ENCODE measurements at regions not wholly inside any gene's neighbourhood (a gene's known extent, or its start where the extent isn't known, plus 50 kb on each side); places are given as distances from the start of the nearest gene placed in this dataset.

DNA sequence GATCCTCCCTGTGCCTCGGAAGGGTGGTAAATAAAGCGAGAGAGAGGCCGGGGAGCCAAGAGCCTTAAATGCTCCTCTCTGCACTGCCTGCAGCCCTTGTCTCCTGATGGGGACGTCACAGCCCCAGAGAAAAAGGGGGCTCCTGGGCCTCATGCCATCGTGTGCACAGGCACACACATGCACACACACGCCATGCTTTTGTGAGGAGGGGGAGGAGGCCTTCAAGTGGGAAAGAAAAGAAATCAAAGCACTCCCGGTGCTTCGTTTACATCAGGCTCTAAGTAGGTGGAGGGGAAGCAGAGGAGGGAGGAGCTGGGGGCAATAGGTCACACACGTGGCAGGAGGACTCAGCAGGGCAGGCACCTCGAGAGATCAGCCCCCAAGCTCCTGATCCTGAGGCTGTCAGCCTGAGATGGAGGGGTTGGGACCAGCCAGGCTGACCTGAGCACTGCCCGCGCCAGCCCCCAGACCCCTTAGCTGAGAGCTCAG is 68.2 kb upstream of the NECTIN1 start:
- no peak for DNase-seq (ENCODE audit: low read depth in 2 of 3, low spot score in 1 of 3)

DNA sequence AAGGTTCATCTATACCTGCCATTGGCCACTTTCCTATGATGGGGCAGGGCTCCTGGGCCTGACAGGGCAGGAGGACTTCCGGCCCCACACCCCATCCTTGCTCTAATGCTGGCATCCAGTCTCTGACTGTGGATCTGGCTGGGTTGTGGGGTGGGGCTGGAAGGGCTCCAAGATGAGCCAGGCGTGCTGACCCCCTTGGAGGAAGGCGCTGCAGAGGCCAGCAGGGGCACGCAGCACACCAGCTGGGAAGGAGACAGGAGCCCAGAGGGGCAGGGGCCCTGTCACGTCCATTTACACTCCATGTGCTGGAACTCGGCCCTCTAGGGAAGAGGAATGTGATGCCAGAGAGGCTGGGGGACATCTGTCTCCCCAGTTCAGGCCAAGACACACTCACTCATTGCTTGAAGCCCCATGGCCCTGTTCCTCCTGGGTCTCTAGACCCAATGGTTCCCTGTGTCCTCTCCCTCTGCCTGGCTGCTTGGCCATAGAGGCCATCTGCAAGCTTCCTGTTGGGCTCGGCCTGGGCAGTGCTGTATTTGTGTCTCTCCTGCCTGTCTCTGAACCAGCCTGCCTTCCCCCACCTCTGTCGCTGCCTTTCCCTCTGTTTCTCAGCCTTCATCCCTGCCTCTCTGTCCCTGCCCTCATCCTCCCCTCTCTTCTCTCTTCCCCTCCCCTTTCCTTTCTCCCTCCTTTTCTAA is 67.5 kb upstream of the NECTIN1 start:
- no peak for DNase-seq (ENCODE audit: low read depth in 2 of 3, low spot score in 1 of 3)

GRCh38 chr11:119795690-119796089 is 66.7 kb upstream of the NECTIN1 start:
- no peak for DNase-seq (ENCODE audit: low read depth in 2 of 3, low spot score in 1 of 3)

DNA sequence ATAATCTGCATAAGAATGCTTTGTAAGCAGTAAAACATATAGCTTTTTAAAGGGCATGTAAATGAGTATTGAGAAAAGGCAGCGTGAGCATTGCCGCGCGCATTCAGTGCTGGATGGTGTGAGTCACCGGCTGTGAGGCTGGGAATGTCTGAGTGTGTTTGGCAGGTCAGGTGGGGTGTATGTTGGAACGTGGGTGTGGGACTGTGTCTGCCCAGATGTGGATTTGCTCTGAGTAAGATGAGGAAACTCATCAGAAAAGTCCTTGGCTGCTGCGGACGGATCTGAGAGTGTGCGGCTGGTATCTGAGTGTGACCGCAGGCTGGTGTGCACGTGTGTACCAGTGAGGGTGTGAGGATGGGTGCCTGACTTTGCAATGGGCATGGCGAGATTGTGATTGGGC is 66.2 kb upstream of the NECTIN1 start:
- DNase-seq (ENCODE audit: low read depth in 2 of 3, low spot score in 1 of 3), result no peak

- no peak for DNase-seq (ENCODE audit: low read depth in 2 of 3, low spot score in 1 of 3)
These were observed 65.8 kb upstream of the NECTIN1 start for GRCh38 chr11:119794756-119795155.

GRCh38 chr11:119794141-119794665 is 65.2 kb upstream of the NECTIN1 start:
- no peak for DNase-seq (ENCODE audit: low read depth in 2 of 3, low spot score in 1 of 3)

DNA sequence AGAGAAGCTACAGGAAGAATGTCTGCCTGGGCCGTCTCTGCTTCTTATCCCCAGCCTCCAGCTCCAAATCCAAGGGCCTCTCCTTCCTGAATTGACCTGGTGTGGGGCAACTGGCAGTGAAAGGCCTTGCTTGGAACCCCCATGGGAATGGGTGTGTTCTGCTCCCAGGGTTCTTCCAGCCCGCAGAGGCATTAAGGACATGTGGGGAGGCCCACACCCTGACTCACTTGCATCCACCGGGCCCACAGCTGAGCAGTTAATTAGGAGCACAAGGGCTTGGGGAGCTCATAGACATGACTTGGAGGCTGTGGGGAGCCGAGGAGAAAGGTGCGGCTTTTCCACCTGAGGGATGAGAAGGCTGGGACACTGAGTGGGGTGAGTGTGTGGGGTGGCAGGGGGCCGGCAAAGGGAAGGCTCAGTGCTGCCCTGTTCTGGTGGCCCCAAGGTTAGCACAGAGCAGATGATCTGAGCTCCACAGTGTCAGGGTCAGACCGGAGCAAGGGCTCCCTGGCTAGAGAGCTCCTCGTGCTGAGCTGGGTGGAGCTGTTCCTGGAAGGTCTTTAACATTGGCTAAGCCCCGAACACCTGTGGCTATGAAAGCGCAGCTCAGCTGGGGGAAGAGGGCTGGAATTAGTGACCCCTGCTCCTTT is 64.5 kb upstream of the NECTIN1 start:
- no peak for DNase-seq (ENCODE audit: low read depth in 2 of 3, low spot score in 1 of 3)

DNA sequence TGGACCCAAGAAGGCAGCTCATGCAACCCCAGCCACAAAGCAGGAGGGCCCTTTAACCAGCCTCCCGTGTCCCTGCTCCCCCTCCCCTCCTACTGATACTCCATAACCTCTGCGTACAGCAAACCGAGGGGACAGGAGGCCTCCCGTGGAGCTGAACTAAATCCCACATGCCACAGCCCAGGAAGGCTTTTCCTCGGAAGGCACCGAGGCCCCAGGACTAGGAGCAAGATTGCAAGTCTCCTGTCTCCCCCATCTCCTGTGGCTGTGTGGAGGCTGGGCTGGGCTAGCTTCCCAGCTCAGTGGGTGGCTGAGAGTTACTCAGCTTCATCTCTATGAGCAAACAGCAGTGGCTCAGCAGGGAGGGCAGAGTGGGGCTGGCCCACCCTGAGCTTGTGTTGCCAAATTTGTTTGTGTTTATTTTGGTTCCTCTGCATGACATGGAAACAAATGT is 62.7 kb upstream of the NECTIN1 start:
- no peak for DNase-seq (ENCODE audit: low read depth in 2 of 3, low spot score in 1 of 3)

DNA sequence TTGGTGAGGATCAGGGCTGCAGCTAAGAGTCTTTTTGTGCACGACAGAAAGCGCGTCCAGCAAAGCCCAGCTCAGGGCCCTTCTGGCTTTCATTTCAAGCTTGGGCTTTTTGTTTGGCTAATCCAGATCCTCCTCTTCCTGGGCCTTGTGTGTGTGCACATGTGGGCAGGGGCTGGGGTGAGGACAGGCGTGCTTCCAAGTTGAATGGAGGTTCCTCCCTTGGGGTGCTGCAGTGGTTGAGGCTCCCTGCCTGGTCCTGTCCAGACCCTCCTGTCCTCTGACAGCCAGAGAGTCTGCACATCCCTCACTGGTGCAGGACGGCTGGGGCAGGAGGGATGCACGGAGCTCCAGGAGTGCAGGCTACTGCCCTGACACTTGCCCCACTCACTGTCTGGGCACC is 62.0 kb upstream of the NECTIN1 start:
- no peak for DNase-seq (ENCODE audit: low read depth in 2 of 3, low spot score in 1 of 3)

GRCh38 chr11:119790476-119790875 is 61.5 kb upstream of the NECTIN1 start:
- DNase-seq (ENCODE audit: low read depth in 2 of 3, low spot score in 1 of 3), result no peak

DNA sequence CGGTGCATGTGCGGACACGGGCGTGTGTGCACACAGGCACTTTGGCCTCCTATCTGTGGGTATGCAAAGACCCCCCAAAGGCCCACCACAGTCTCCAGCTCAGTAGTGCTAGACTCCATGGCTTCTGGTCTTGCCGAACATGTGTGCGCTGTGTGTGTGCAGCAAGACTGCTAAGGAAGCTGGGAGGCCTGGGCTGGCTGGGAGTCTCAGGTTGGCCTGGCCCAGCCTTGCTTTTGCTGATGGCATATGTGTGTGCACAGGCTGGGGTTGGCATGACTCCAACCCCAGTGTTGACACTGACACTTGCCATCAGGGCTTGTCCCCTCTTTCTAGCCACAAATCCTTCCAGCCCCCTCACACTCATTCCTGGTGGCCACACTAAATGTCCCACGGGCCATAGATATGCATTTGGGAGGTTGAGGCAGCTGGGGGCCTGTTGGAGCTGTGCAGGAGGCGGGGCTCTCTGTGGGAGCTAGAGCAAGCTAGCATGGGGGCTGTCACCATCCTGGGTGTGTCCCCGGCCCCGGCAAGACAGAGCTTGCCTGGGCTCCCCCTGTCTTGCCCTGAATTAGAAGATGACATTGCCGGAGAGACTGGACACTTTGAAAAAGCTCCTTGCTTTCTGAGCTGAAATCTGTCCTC is 60.9 kb upstream of the NECTIN1 start:
- DNase-seq (ENCODE audit: low read depth in 2 of 3, low spot score in 1 of 3), result no peak

- no peak for DNase-seq (ENCODE audit: low read depth in 2 of 3, low spot score in 1 of 3)
These were observed 60.0 kb upstream of the NECTIN1 start for GRCh38 chr11:119788911-119789560.

- no peak for DNase-seq (ENCODE audit: low read depth in 2 of 3, low spot score in 1 of 3)
These were observed 59.3 kb upstream of the NECTIN1 start for GRCh38 chr11:119788096-119788883.

DNA sequence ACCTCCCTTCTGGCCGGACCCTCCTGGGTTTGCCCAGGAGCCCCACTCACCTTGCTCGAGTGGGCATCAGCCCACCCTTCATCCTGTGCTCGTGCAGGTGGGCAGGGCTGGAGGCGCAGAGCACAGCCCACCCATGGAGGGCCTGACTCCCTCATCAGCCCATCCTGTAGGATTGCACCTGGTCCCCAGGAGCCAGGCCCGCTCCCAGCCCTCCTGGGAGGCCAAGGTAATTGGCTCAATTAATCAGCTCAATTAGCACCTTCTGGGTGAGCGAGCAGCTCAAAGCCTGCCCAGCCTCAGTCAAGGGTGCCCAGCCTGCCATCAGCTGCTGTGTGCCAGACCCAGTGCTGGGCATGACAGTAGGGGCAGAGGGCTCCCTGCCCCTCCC is 58.1 kb upstream of the NECTIN1 start:
- no peak for DNase-seq (ENCODE audit: low read depth in 2 of 3, low spot score in 1 of 3)

DNA sequence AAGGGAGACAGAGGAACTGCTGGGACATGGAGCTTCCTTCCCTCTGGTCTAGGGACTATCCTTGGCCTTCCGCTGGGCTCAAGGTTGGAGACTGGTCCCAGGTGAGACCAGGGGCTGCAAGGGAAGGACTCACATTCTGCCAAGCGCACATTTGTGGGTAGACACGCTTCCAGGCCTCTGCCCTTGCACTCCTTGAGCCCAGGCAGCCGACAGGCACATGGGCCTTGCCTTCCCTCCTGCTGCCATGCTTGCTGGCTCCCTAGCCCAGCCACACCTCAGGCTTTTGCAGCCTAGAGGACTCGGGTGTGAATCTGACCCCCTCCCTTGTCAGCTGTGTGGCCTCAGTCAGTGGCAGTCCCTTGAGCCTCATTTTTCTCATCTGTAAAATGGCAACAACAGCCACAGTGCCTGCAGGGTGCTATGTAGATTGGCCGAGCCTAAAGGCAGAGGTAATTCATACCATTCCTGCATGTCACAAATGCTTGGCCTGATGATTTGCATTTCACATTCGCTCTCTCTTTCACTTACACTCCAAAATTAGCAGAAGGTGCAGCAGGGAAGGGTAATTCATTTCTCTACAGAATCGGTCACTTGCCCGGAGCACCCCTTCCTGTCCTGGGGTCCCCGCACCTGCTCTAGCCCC is 57.6 kb upstream of the NECTIN1 start:
- no peak for DNase-seq (ENCODE audit: low read depth in 2 of 3, low spot score in 1 of 3)

DNA sequence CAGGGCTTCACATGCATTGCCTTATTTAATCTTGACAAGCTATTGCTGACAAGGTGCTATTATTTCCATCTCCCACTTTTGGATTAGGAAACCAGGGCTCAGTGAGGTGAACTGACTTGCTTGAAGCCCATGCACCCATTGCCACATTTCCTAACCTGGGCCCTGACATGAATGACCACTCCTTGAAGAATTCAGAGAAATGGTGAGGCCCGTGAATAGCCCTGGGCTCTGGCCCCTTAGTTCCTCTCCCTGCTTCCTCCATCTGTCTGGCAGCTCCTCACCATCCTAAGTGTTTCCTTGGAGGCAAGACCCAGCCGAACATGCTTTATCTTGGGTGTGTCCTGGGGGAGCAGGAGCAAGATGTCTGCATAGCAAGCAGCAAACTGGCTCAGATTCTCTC is 56.1 kb upstream of the NECTIN1 start:
- DNase-seq (ENCODE audit: low read depth in 2 of 3, low spot score in 1 of 3), result no peak

DNA sequence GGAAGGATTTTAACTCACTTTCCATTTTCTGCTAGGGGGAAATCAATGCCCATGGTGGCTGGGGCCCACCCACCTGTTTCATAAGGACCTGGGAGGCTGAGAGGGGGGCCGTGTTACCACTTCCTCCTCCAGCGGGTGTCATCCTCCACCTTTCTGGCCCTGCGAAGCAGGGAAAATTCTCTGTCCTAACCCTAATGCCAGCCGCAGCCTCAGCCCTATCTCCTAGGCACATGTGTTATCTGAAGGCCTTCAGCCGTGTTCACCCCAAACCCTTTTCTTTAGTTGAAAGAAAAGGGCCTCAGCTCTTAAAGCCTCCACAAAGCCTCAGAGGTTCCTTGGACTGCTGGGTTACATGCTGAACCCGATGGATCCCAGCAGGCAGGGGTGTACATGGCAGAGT is 55.4 kb upstream of the NECTIN1 start:
- no peak for DNase-seq (ENCODE audit: low read depth in 2 of 3, low spot score in 1 of 3)

DNA sequence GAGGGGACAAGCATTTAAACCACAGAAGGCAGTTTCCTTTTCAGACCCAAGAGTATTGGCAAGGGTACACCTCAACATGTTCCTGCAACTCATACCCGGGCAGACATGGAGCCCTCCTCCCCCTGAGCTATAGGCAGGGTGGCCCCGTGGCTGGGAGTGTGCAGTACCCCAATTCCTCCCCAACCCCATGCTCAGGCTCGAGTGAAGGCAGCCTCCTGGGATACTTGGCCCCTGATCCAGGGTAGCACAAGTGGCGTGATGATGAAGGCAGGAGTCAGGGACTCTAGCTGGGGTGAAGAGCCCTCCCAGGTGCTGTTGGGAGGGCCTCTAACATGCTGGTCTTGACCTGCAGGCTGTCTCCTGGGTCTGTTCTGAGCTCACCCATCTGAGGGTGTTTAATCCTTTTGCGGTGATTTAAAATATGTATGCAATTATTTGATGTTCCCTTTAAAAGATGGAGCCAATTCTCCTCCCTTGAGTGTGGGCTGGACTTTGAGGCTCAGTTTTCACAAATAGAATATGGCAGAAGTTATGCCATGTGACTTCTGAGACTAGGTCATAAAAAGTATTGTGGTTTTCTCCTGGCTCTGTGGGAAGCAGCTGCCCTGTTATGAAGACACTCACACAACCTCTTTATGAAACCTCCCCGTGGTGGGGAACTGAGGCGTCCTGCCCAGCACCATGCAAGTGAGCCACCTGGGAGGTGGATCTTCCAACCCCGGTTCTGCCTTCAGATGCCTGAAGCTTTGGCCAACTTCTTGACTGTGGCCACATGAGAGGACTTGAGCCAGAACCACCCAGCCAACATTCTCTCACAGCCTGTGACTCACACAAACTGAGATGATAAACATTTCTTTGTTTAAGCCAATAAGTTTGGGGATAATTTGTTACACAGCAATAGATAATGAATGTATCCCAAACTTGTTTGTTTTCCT is 54.7 kb upstream of the NECTIN1 start:
- no peak for DNase-seq (ENCODE audit: low read depth in 2 of 3, low spot score in 1 of 3)

DNA sequence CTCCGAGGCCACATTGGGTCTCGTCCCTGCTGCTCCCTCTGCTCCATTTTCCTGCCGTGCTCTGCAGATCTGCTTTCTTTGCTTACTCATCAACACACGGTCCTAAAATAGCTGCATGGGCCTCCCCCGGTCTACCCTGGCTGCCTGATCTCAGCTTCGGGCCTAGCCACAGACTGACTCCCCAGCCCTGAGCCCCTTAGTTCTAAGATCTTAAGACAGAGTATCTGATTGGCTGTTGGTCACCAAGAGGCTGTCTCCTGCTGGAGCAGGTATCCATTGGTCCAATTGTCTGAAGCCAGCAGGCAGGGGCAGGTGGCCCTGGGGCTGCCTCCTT is 53.7 kb upstream of the NECTIN1 start:
- no peak for DNase-seq (ENCODE audit: low read depth in 2 of 3, low spot score in 1 of 3)
